Heart left ventricle (tissue), 13 donors: ENCODE measurements at regions not wholly inside any gene's neighbourhood (a gene's known extent, or its start where the extent isn't known, plus 50 kb on each side); places are given as distances from the start of the nearest gene placed in this dataset.

ENCODE experiments used
- POLR2A ChIP-seq, 2 donors: fragments of 450-650 bp; IDR thresholded peaks; one replicate each; pipeline ENCODE4 v1.6.1; 2017; ENCODE audit warnings: antibody characterized with exemption in 2 of 2, mild to moderate bottlenecking in 2 of 2, moderate library complexity in 2 of 2
- TF ChIP-seq, protein P1 (sequence below), 12 donors: fragments of 200-600 bp; sonication (generic) in 4 of 12; IDR thresholded peaks; one replicate each; pipeline versions ENCODE4 v1.5.0 to v1.8.0; 2018 to 2022; ENCODE audit warnings: antibody characterized with exemption in 12 of 12, mild to moderate bottlenecking in 5 of 12
- donor health status: ischemic (EF 13 %, LVEDD 7.1; RV severe dilation, severe dysfunction).
- donor health status: DM: no; HTN: yes; CAD: no.
- donor health status: DM: no; HTN: no; CAD: no.
- donor health status: ischemic (EF 25% LVEDD 6.9; RV normal size, moderate dysfunction).
- donor health status: ischemic (EF 25% LVEDD 5.7; RV mildly dilated, moderate dysfunction).
- donor health status: ischemic (EF 35%, LVEDD 5.7; RV mildly dilated, moderate dysfunction).
- donor health status: nonischemic (EF 11% LVEDD 7.7; RV severe dilation, severe dysfunction).
- donor health status: DM: yes; HTN: yes; CAD: no.
- donor health status: PGD.
- donor health status: ischemic (EF 29% LVEDD 5.4; RV normal size, mild dysfunction).
- donor health status: nonischemic (EF 23%, LVEDD 6.1; RV moderate dilation, normal function).

DNA sequence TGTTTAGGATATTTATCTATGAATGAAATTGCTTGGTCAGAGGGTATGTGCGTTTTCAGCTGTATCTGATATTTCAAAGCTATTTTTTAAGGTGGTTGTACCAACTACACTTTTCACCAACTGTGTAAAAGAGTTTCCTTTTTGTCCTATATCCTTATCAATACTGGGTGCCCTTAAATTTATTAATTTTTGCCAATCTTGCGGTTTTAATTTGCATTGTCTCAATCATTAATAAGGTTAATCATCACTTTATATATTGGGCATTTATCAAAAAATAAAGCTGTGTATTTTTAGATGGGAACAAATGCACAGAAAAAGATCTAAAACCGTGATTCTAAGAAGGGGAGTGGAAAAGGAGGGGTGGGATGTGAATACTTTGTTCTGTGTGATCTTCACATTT, 66.7 kb upstream of the SALL4 start:
- no peak for TF ChIP-seq POLR2A (IDR thresholded peaks at IDR 0.05)
- TF ChIP-seq, protein P1, sequence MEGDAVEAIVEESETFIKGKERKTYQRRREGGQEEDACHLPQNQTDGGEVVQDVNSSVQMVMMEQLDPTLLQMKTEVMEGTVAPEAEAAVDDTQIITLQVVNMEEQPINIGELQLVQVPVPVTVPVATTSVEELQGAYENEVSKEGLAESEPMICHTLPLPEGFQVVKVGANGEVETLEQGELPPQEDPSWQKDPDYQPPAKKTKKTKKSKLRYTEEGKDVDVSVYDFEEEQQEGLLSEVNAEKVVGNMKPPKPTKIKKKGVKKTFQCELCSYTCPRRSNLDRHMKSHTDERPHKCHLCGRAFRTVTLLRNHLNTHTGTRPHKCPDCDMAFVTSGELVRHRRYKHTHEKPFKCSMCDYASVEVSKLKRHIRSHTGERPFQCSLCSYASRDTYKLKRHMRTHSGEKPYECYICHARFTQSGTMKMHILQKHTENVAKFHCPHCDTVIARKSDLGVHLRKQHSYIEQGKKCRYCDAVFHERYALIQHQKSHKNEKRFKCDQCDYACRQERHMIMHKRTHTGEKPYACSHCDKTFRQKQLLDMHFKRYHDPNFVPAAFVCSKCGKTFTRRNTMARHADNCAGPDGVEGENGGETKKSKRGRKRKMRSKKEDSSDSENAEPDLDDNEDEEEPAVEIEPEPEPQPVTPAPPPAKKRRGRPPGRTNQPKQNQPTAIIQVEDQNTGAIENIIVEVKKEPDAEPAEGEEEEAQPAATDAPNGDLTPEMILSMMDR (IDR thresholded peaks at IDR 0.05): no peak
